Hematopoietic multipotent progenitor cell treated with erythropoietin and hydrocortisone succinate and interleukin-3 and kit ligand, for 15 days (in vitro differentiated cells): ENCODE measurements at regions not wholly inside any gene's neighbourhood (a gene's known extent, or its start where the extent isn't known, plus 50 kb on each side); places are given as distances from the start of the nearest gene placed in this dataset.

Experiments used
- DNase-seq: peaks from one replicate; pipeline ENCODE4 v3.0.0-alpha.2; 2015; ENCODE audit warnings: low spot score

GRCh38 chr6:169046483-169047192 is 207.0 kb downstream of the THBS2 start:
- no peak for DNase-seq

GRCh38 chr6:169046021-169046420 is 207.6 kb downstream of the THBS2 start:
- no peak for DNase-seq

- DNase-seq = no peak
Measured at GRCh38 chr6:169045486-169045885, 208.2 kb downstream of the THBS2 start.

GRCh38 chr6:169044381-169045230 is 209.0 kb downstream of the THBS2 start:
- no peak for DNase-seq

- DNase-seq = no peak
Measured at GRCh38 chr6:169042061-169042460, 211.6 kb downstream of the THBS2 start.

GRCh38 chr6:169041078-169041477 is 212.6 kb downstream of the THBS2 start:
- no peak for DNase-seq

GRCh38 chr6:169038691-169039090 is 215.0 kb downstream of the THBS2 start:
- DNase-seq = no peak

GRCh38 chr6:169035385-169036240 is 218.0 kb downstream of the THBS2 start:
- no peak for DNase-seq

- DNase-seq = no peak
Measured at GRCh38 chr6:169034516-169035167, 219.0 kb downstream of the THBS2 start.

- no peak for DNase-seq
Measured at GRCh38 chr6:169029861-169030260, 223.8 kb downstream of the THBS2 start.

- DNase-seq = no peak
Measured at GRCh38 chr6:169028343-169028742, 225.3 kb downstream of the THBS2 start.

GRCh38 chr6:169026175-169026574 is 227.5 kb downstream of the THBS2 start:
- DNase-seq = no peak

GRCh38 chr6:169024047-169024660 is 229.5 kb downstream of the THBS2 start:
- no peak for DNase-seq

GRCh38 chr6:169023161-169023874 is 230.3 kb downstream of the THBS2 start:
- DNase-seq = no peak

- DNase-seq = no peak
Measured at GRCh38 chr6:169022079-169022478, 231.6 kb downstream of the THBS2 start.

GRCh38 chr6:169020821-169021220 is 232.8 kb downstream of the THBS2 start:
- no peak for DNase-seq

- no peak for DNase-seq
Measured at GRCh38 chr6:169019727-169020491, 233.7 kb downstream of the THBS2 start.

GRCh38 chr6:169019111-169019510 is 234.5 kb downstream of the THBS2 start:
- DNase-seq = no peak

- DNase-seq = no peak
Measured at GRCh38 chr6:169016758-169017157, 236.9 kb downstream of the THBS2 start.
